Neural progenitor cell (in vitro differentiated cells): ENCODE measurements at regions not wholly inside any gene's neighbourhood (a gene's known extent, or its start where the extent isn't known, plus 50 kb on each side); places are given as distances from the start of the nearest gene placed in this dataset.
A peak's percentile ranks its signal among the peaks of the same experiment; 100 is the strongest.

ENCODE experiments used
- DNase-seq: peaks from one replicate; pipeline ENCODE4 v3.0.0-alpha.2; 2016; ENCODE audit warnings: low spot score
- H2AFZ ChIP-seq: fragments of 200-600 bp; sonication (generic); replicated peaks from 2 replicates; pipeline ENCODE4 v1.6.1; 2016; ENCODE audit warnings: antibody characterized with exemption
- H3F3A ChIP-seq: fragments of 200-600 bp; sonication (generic); 2 replicates; pipeline ENCODE4 v1.6.1; 2016; ENCODE audit warnings: antibody characterized with exemption, low read depth
- H3K27ac ChIP-seq: fragments of 200-600 bp; sonication (generic); 2 replicates; pipeline ENCODE4 v1.5.1; 2016; ENCODE audit warnings: mild to moderate bottlenecking
- H3K27me3 ChIP-seq: fragments of 200-600 bp; sonication (generic); 2 replicates; pipeline ENCODE4 v1.6.1; 2016; ENCODE audit warnings: mild to moderate bottlenecking, moderate library complexity
- H3K36me3 ChIP-seq: fragments of 200-600 bp; sonication (generic); 2 replicates; pipeline ENCODE4 v1.5.1; 2016
- H3K4me1 ChIP-seq: fragments of 200-600 bp; sonication (generic); 2 replicates; pipeline ENCODE4 v1.6.1; 2016; ENCODE audit warnings: mixed run types
- H3K4me2 ChIP-seq: fragments of 200-600 bp; sonication (generic); 2 replicates; pipeline ENCODE4 v1.6.1; 2016
- H3K4me3 ChIP-seq: fragments of 200-600 bp; sonication (generic); 2 replicates; pipeline ENCODE4 v1.5.1; 2016
- H3K79me2 ChIP-seq: fragments of 200-600 bp; sonication (generic); 2 replicates; pipeline ENCODE4 v1.6.1; 2016; ENCODE audit warnings: low read depth
- H3K9ac ChIP-seq: fragments of 200-600 bp; sonication (generic); 2 replicates; pipeline ENCODE4 v1.6.1; 2016
- H3K9me3 ChIP-seq: fragments of 200-600 bp; sonication (generic); 2 replicates; pipeline ENCODE4 v1.5.1; 2016; ENCODE audit warnings: low read depth
- H4K20me1 ChIP-seq: fragments of 200-600 bp; sonication (generic); 2 replicates; pipeline ENCODE4 v1.6.1; 2016; ENCODE audit warnings: low read depth
- H3K27ac Mint-ChIP-seq: 3 replicates; pipeline ENCODE4 v1.8.0; 2021; ENCODE audit warnings: mixed read lengths
- H3K27me3 Mint-ChIP-seq: 2 replicates; pipeline ENCODE4 v1.8.0; 2022; ENCODE audit warnings: low read depth, mild to moderate bottlenecking, inconsistent platforms, moderate library complexity, mixed read lengths; ENCODE audit not compliant: insufficient read depth
- H3K36me3 Mint-ChIP-seq: 3 replicates; pipeline ENCODE4 v1.8.0; 2021; ENCODE audit warnings: mixed read lengths
- H3K4me1 Mint-ChIP-seq: 3 replicates; pipeline ENCODE4 v1.8.0; 2021; ENCODE audit warnings: mixed read lengths
- H3K4me3 Mint-ChIP-seq: 3 replicates; pipeline ENCODE4 v1.8.0; 2021; ENCODE audit warnings: mild to moderate bottlenecking, moderate library complexity, mixed read lengths
- H3K9me3 Mint-ChIP-seq: 3 replicates; pipeline ENCODE4 v1.8.0; 2020; ENCODE audit warnings: mixed read lengths
- CTCF ChIP-seq: fragments of 200-600 bp; sonication (generic); IDR thresholded peaks from 2 replicates; pipeline ENCODE4 v1.5.1; 2017; ENCODE audit warnings: antibody characterized with exemption, mild to moderate bottlenecking
- EZH2 ChIP-seq: fragments of 200-600 bp; sonication (generic); IDR thresholded peaks from 2 replicates; pipeline ENCODE4 v1.6.1; 2017; ENCODE audit warnings: antibody characterized with exemption, mild to moderate bottlenecking, moderate library complexity
- EZH2phosphoT487 ChIP-seq: fragments of 200-600 bp; sonication (generic); IDR thresholded peaks from 2 replicates; pipeline ENCODE4 v1.6.1; 2017; ENCODE audit warnings: antibody characterized with exemption

GRCh38 chr9:75471549-75472114 is 383.3 kb downstream of the OSTF1 start:
- H3K27me3 ChIP-seq, result no peaks in the 10 kb centered on the region
- H3K4me2 ChIP-seq, result no peak overlapping the region
- DNase-seq, result no peak
- no peaks in the 10 kb centered on the region for H3K36me3 ChIP-seq
- Mint-ChIP-seq H3K4me1 (no peaks in the 10 kb centered on the region), H3K4me3 (no peak overlapping the region), H3K27me3 (no peaks in the 10 kb centered on the region), H3K9me3 (no peaks in the 10 kb centered on the region), H3K36me3 (no peaks in the 10 kb centered on the region), H3K27ac (no peak overlapping the region)
- TF ChIP-seq EZH2phosphoT487 (no peak), EZH2 (no peak), CTCF (no peak)
- H4K20me1 ChIP-seq, result no peaks in the 10 kb centered on the region
- H3K27ac ChIP-seq, result no peak overlapping the region
- no peaks in the 10 kb centered on the region for H3K79me2 ChIP-seq
- peak overlapping the region; percentile 69 for H2AFZ ChIP-seq
- H3F3A ChIP-seq, result no peaks in the 10 kb centered on the region
- peaks cover 8% of the 10 kb centered on the region for H3K4me1 ChIP-seq
- no peaks in the 10 kb centered on the region for H3K9me3 ChIP-seq
- H3K4me3 ChIP-seq, result no peak overlapping the region
- no peak overlapping the region for H3K9ac ChIP-seq

GRCh38 chr9:75482566-75482965 is 394.3 kb downstream of the OSTF1 start:
- no peaks in the 10 kb centered on the region for H3K79me2 ChIP-seq
- H3K27me3 ChIP-seq, result no peaks in the 10 kb centered on the region
- TF ChIP-seq EZH2 (no peak), EZH2phosphoT487 (no peak), CTCF (peak; percentile 35)
- H2AFZ ChIP-seq, result no peak overlapping the region
- H3K9ac ChIP-seq, result no peak overlapping the region
- H3K36me3 Mint-ChIP-seq, result no peaks in the 10 kb centered on the region
- H3F3A ChIP-seq, result no peaks in the 10 kb centered on the region
- H3K4me1 Mint-ChIP-seq, result no peaks in the 10 kb centered on the region
- H3K36me3 ChIP-seq, result no peaks in the 10 kb centered on the region
- no peak overlapping the region for H3K4me2 ChIP-seq
- H3K27ac Mint-ChIP-seq, result no peak overlapping the region
- H3K27ac ChIP-seq, result no peak overlapping the region
- H3K4me3 Mint-ChIP-seq, result no peak overlapping the region
- no peaks in the 10 kb centered on the region for H3K4me1 ChIP-seq
- no peaks in the 10 kb centered on the region for H4K20me1 ChIP-seq
- peaks cover 2% of the 10 kb centered on the region for H3K9me3 Mint-ChIP-seq
- H3K4me3 ChIP-seq, result no peak overlapping the region
- no peaks in the 10 kb centered on the region for H3K27me3 Mint-ChIP-seq
- DNase-seq, result no peak
- no peaks in the 10 kb centered on the region for H3K9me3 ChIP-seq

- Histone ChIP-seq H3K9ac (no peak overlapping the region), H3K4me1 (peaks cover 2% of the 10 kb centered on the region), H3K27ac (no peak overlapping the region), H4K20me1 (no peaks in the 10 kb centered on the region), H3K79me2 (no peaks in the 10 kb centered on the region), H3K9me3 (no peaks in the 10 kb centered on the region), H3K4me3 (no peak overlapping the region), H3F3A (no peaks in the 10 kb centered on the region), H3K36me3 (no peaks in the 10 kb centered on the region), H2AFZ (no peak overlapping the region), H3K4me2 (no peak overlapping the region), H3K27me3 (no peaks in the 10 kb centered on the region)
- TF ChIP-seq CTCF (no peak), EZH2 (no peak), EZH2phosphoT487 (no peak)
- Mint-ChIP-seq H3K27me3 (no peaks in the 10 kb centered on the region), H3K36me3 (no peaks in the 10 kb centered on the region), H3K4me1 (peaks cover 3% of the 10 kb centered on the region), H3K9me3 (no peaks in the 10 kb centered on the region), H3K27ac (no peak overlapping the region), H3K4me3 (no peak overlapping the region)
- no peak for DNase-seq
Measured at GRCh38 chr9:75483636-75484035, 395.3 kb downstream of the OSTF1 start.
